HG03521 (cell line): ENCODE measurements at regions not wholly inside any gene's neighbourhood (a gene's known extent, or its start where the extent isn't known, plus 50 kb on each side); places are given as distances from the start of the nearest gene placed in this dataset.

Source experiments
- ATAC-seq: cut with Tn5 transposase; IDR thresholded peaks from one replicate; pipeline ENCODE4 v1.9.1; 2021; ENCODE audit warnings: mild to moderate bottlenecking, moderate library complexity; ENCODE audit not compliant: unreplicated experiment

GRCh38 chr18:38473535-38473934, 907.9 kb upstream of the CELF4 start:
- no peak for ATAC-seq

GRCh38 chr18:38470421-38470820, 904.8 kb upstream of the CELF4 start:
- ATAC-seq: no peak

DNA sequence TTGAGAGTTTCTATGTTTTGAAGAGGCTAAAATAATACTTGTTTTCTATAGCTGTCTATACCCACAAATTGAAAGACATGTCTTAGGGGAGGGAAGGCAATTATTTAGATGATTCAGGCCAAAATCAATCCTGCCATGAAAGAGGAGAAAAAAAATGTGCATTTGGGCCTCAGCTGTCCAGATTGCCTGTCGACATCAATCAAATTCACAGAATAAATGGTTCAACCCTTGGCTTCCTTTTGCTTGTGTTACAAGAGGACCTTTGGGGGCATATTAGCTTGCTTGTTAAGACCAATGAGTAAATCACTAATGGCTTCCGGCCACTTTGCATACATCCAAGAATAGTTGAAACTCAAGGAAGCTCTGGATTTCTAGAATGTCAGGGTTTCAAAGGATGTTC, 900.8 kb upstream of the CELF4 start:
- ATAC-seq: no peak

DNA sequence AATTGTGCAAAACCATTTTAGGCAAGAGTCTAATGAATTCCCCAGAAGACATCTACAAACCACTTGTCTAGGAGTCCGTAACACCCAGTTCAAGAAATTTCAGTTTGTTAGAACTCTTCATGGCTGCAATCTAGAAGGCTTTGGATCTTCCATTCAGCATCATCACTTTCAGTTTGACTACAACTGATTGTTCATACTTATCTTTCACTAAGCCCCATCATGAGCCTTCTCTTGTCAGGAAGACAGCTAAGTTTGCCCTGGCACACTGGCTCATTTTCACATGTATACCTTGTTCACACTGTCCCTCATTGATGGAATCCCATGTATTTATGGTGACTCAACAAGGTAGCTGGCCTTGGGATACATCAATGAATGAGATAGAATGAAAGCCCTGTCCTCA, 898.4 kb upstream of the CELF4 start:
- no peak for ATAC-seq

DNA sequence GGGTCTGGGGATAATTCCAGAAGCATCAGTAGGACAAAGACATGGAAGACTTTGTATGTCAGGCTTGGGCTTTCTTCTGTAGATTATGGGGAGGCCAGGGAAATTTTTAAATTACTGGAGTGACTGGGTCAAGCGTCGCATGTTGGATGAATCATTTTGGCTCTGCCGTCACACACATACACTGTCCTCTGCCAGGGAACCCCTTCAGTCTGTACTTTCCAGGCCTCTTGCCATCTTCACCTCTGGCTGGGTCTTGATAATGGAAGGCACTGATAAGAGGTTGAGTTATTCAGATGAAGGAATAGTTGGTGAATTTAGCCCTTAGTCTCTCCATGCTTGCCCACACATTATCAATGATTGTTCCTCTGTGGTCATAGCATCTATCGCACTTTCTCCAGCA, 895.1 kb upstream of the CELF4 start:
- no peak for ATAC-seq

- ATAC-seq: no peak
These were observed 893.8 kb upstream of the CELF4 start for GRCh38 chr18:38459131-38459994.

GRCh38 chr18:38458698-38459097, 893.1 kb upstream of the CELF4 start:
- no peak for ATAC-seq

- no peak for ATAC-seq
These were observed 890.7 kb upstream of the CELF4 start for GRCh38 chr18:38456253-38456652.

GRCh38 chr18:38454764-38455469, 889.3 kb upstream of the CELF4 start:
- no peak for ATAC-seq

DNA sequence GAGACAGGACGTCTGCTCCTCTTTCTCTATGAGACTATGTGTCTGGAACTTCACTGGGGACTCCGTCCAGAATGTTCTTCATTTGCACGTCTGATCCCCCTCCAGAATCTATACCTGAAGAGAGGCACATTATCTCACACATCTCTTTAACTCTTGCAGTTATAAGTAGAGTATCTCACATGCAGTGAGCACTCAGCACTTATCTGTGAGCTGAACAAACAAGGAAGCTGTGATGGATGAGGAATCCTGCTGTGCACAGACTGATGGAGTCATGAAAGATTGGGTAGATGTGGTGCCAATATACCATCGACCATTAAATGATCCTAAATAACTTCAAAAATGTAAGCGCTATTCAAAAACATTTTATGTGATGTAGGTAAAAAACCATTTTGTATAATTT, 888.3 kb upstream of the CELF4 start:
- ATAC-seq: no peak

DNA sequence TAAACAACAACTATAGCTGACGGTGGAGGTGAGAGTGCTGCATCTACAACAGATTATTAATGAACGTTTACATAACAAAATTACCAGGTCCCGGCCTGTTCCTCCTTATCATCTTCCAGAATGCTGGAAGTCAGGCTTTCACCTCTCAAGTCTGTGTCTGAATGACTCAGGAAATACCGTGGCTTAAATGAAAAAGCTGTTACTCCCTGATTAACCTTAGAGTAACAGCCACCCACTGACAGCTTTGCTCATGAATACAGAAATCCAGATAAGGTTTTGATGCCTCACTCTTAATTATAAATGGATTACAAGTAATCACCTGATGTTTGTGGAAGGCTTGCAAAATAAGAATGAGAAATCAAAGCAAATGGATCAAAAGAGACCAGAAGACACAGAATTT, 885.3 kb upstream of the CELF4 start:
- no peak for ATAC-seq

GRCh38 chr18:38445804-38446145, 880.2 kb upstream of the CELF4 start:
- no peak for ATAC-seq

DNA sequence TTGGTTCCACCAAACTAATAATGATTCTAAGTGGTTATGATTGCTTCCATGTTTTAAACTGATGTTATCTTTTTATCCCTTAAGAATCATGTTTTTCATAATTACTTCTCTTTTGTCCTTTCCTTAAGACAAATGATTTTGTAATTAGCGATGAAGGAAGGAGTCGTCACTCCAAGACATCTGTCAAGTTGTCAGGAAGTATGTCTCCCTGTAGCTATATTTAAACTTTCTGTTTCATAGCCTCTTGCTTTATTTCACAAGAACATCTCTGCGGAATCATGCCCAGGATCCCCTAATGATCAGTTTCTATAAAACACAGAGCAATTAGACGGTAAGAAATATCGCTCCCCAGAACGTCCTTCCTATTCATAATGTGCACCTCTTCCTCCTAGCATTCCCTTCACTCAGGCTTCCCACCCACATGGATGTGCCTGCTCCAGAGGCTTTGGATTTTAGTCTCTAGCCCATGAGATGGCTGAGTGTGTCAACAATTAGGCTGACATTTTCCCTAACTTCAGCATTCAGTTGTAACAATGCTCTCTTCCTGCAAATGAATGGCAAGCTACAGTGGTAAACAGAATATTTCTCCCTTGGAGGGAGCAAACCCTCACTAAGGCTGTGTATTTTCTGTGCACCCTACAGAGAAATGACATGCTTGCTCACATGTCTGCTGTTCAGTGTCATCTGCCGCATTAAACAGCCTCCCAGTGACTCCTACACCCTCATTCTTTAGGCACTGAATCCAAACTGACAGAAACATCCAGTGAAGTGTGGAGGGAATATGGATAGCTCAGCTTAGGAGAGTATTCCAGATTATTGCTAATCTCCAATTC, 879.6 kb upstream of the CELF4 start:
- ATAC-seq: no peak

GRCh38 chr18:38427736-38428135, 862.1 kb upstream of the CELF4 start:
- no peak for ATAC-seq

GRCh38 chr18:38427234-38427633, 861.6 kb upstream of the CELF4 start:
- no peak for ATAC-seq

GRCh38 chr18:38421872-38422615, 856.4 kb upstream of the CELF4 start:
- no peak for ATAC-seq

DNA sequence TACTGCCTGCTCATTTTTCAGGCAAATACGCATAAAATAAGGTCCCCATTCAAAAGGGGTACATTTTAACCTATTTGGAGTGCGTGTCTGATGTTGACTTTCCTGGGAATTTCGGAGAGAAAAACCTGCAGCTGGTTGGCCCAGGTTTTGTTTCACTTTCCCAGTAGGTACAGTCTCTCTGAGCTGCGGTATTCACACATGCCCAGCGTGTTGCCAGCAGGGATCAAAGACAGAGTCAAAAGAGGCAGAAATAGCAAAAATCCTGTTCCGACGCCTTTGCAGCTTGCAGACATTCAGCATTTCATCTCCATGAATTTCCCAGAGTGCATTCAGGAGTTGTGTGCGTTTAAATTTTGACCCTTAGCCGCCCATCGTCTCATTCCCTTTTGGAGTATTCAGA, 855.4 kb upstream of the CELF4 start:
- ATAC-seq: no peak

DNA sequence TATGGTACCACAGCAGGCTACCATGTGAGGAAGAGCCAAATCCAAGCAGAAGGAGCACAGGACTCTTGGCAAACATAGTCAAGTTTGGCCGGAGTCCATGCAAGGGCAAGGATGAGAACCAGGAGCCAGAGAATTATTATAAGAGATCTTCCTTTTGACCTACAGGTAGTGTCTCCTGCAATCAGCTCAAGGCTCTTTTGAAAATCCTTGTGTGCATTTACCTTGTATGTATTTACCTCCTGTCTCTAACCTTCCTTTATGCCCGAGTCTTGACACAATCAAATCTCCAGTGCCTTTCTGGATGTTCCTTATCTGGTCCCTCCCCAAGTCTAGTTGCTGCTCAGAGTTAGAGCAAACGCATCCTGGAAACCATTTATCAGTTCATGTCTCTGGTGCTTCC, 855.0 kb upstream of the CELF4 start:
- no peak for ATAC-seq

GRCh38 chr18:38415811-38416210, 850.2 kb upstream of the CELF4 start:
- no peak for ATAC-seq

DNA sequence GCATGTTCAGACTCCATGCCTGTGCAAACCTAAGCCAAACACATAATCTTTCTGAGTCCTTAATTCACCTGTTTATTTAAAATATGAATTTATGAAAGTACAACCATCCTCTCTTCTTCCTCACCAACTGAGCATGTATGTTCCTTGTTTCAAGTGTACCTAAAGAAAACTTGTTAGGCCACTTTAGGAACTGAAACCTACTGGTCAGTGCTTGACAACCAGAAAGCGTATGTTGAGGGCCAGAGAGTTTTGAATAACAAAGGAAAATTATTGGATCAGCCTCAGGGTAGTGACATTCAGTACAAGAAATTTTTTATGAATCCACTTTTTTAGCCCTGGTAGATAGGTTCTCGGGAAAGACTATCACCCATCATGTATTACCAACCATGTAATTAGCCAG, 847.6 kb upstream of the CELF4 start:
- ATAC-seq: no peak

DNA sequence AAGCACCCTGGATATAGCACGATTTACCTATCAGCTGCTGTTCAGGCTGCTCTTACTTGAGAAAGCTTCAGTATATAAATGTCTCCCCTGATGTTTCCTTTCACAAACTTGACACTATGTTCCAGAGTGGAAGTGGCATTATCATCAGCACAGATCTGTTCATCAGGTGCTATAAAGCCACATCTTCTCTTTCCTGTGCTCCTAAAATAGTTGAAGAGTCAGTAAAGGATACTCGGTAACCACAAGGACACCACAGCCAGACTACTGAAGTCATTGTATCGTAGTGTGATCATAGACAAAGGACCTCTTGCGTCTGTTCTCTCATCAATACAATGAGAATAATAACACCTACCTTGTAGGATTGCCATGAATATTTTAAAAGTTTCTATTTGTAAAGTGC, 841.0 kb upstream of the CELF4 start:
- no peak for ATAC-seq
